Panc1 (cell line): ENCODE measurements at regions not wholly inside any gene's neighbourhood (a gene's known extent, or its start where the extent isn't known, plus 50 kb on each side); places are given as distances from the start of the nearest gene placed in this dataset.

Experiments
- ATAC-seq: fragments of 200-7000 bp; cut with Tn5 transposase; 2 replicates; pipeline ENCODE4 v1.9.1; 2020; ENCODE audit warnings: mild to moderate bottlenecking, moderate library complexity
- BruUV-seq: library from RNA; stranded (reverse); fragments of 400-500 nt; replicated peaks from 2 replicates; lab custom pipeline; 2021; lab: Mats Ljungman, UMichigan
- CTCF ChIA-PET: fragments of 300-600 bp; sonication (Branson Sonifier 250); formaldehyde crosslinking; loops from one replicate; lab custom pipeline; 2022; ENCODE audit warnings: antibody characterized with exemption; lab: Charles Lee
- POLR2A ChIA-PET: fragments of 300-600 bp; sonication (Branson Sonifier 250); formaldehyde crosslinking; loops from one replicate; lab custom pipeline; 2022; ENCODE audit warnings: antibody characterized with exemption; lab: Charles Lee
- DNase-seq: peaks from one replicate; pipeline ENCODE4 v3.0.0-alpha.2; 2010; ENCODE audit warnings: low read depth, low spot score
- H3K27ac ChIP-seq: 2 replicates; pipeline ENCODE4 v1.5.1; 2011; ENCODE audit warnings: mild to moderate bottlenecking, low read length, inconsistent platforms
- H3K27me3 ChIP-seq: fragments of 200-500 bp; sonication (Bioruptor generic); 2 replicates; pipeline ENCODE4 v1.6.0; 2014; ENCODE audit warnings: low read length, inconsistent platforms; ENCODE audit not compliant: control insufficient read depth, insufficient read depth
- H3K36me3 ChIP-seq: fragments of 200-500 bp; sonication (Bioruptor generic); 2 replicates; pipeline ENCODE4 v1.5.1; 2014; ENCODE audit warnings: inconsistent platforms, mild to moderate bottlenecking, low read length, moderate library complexity; ENCODE audit not compliant: control insufficient read depth, insufficient read depth
- H3K4me1 ChIP-seq: 2 replicates; pipeline ENCODE4 v1.5.1; 2011; ENCODE audit warnings: inconsistent platforms, mild to moderate bottlenecking, low read length, moderate library complexity; ENCODE audit not compliant: control insufficient read depth, insufficient read depth
- H3K4me3 ChIP-seq, 2 experiments: 2 replicates each; pipeline ENCODE4 v1.5.1; 2011 to 2012; ENCODE audit warnings: low read depth in 2 of 2, low read length in 2 of 2, mild to moderate bottlenecking in 2 of 2, inconsistent platforms in 1 of 2, moderate library complexity in 1 of 2
- H3K9me3 ChIP-seq: fragments of 200-500 bp; sonication (Bioruptor generic); 2 replicates; pipeline ENCODE4 v1.5.1; 2014; ENCODE audit warnings: low read depth, mild to moderate bottlenecking, inconsistent platforms, low read length, moderate library complexity; ENCODE audit not compliant: control insufficient read depth, insufficient read depth
- CTCF ChIP-seq: fragments of 450-650 bp; IDR thresholded peaks from 2 replicates; pipeline ENCODE4 v1.5.1; 2017; ENCODE audit warnings: mild to moderate bottlenecking
- POLR2AphosphoS5 ChIP-seq: IDR thresholded peaks from 2 replicates; pipeline ENCODE4 v1.6.1; 2012; ENCODE audit warnings: mild to moderate bottlenecking, low read depth, low read length, moderate library complexity
- SIN3A ChIP-seq: IDR thresholded peaks from 2 replicates; pipeline ENCODE4 v1.6.1; 2012; ENCODE audit warnings: low read depth, mild to moderate bottlenecking, low read length, moderate library complexity, borderline replicate concordance; ENCODE audit not compliant: insufficient read depth
- TCF7L2 ChIP-seq: IDR thresholded peaks from 2 replicates; pipeline ENCODE4 v1.6.1; 2011; ENCODE audit warnings: mild to moderate bottlenecking, low read depth, low read length, inconsistent platforms
- in situ Hi-C: cut with HindIII; loops from 2 replicates; pipeline ENCODE4 v1.10.0; 2016; ENCODE audit warnings: low sequenced_read_pairs, low pct_unique_long_range_greater_than_20kb
- intact Hi-C: fragments of 100-400 bp; cut with micrococcal nuclease; formaldehyde crosslinking; loops from one replicate; pipeline ENCODE4 v1.10.0; 2022; ENCODE audit not compliant: unreplicated experiment
- TF ChIP-seq, protein P1 (sequence below), 2 experiments: IDR thresholded peaks; 2 replicates each; pipeline ENCODE4 v1.6.1; 2011 to 2012; ENCODE audit warnings: low read depth in 2 of 2, control low read depth in 1 of 2, low read length in 1 of 2, mild to moderate bottlenecking in 1 of 2, moderate library complexity in 1 of 2; ENCODE audit not compliant: insufficient read depth in 1 of 2

GRCh38 chr11:71334191-71334590 is 81.8 kb upstream of the SHANK2 start:
- CTCF ChIA-PET = no interaction called here

DNA sequence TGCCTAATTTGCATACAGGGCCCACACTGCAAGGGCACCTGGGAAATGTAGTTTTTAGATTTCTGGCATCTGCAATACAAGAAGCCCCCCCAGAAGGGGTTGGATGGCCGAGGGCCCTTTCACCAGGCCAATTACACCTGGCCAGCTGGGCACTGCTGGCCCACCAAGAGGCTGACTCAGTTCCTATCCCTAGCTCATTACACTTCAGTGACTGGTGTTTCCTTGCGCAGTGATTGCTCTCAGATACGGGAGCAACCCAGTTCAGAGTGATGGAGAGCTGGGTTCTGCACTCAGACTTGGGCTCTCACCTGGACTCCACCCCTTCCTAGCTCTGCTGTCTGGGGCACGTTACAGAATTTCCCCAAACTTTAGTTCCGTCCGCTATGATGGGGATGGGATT is 81.1 kb upstream of the SHANK2 start:
- peaks cover 2% of the 10 kb centered on the region; the same call in 1 of the 2 replicates for H3K27me3 ChIP-seq
- no peaks in the 10 kb centered on the region for H3K36me3 ChIP-seq
- H3K9me3 ChIP-seq = no peaks in the 10 kb centered on the region
- in situ Hi-C loops = no loop called here
- TF ChIP-seq, protein P1, sequence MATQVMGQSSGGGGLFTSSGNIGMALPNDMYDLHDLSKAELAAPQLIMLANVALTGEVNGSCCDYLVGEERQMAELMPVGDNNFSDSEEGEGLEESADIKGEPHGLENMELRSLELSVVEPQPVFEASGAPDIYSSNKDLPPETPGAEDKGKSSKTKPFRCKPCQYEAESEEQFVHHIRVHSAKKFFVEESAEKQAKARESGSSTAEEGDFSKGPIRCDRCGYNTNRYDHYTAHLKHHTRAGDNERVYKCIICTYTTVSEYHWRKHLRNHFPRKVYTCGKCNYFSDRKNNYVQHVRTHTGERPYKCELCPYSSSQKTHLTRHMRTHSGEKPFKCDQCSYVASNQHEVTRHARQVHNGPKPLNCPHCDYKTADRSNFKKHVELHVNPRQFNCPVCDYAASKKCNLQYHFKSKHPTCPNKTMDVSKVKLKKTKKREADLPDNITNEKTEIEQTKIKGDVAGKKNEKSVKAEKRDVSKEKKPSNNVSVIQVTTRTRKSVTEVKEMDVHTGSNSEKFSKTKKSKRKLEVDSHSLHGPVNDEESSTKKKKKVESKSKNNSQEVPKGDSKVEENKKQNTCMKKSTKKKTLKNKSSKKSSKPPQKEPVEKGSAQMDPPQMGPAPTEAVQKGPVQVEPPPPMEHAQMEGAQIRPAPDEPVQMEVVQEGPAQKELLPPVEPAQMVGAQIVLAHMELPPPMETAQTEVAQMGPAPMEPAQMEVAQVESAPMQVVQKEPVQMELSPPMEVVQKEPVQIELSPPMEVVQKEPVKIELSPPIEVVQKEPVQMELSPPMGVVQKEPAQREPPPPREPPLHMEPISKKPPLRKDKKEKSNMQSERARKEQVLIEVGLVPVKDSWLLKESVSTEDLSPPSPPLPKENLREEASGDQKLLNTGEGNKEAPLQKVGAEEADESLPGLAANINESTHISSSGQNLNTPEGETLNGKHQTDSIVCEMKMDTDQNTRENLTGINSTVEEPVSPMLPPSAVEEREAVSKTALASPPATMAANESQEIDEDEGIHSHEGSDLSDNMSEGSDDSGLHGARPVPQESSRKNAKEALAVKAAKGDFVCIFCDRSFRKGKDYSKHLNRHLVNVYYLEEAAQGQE (IDR thresholded peaks at IDR 0.05; ENCODE audit: insufficient read depth in 1 of 2, low read depth in 2 of 2, low read length in 1 of 2) = no peak
- intact Hi-C loops = no loop called here
- ChIA-PET CTCF (no interaction called here), POLR2A (no interaction called here)
- no peak for ATAC-seq
- no peak overlapping the region for H3K27ac ChIP-seq
- DNase-seq = no peak
- no peak overlapping the region for H3K4me3 ChIP-seq
- no TSS peak for BruUV-seq
- no peaks in the 10 kb centered on the region for H3K4me1 ChIP-seq

More at GRCh38 chr11:71334191-71334590, 81.8 kb upstream of the SHANK2 start:
- no peaks in the 10 kb centered on the region for H3K4me1 ChIP-seq
- ATAC-seq (no peak), DNase-seq (no peak)
- no peak overlapping the region for H3K4me3 ChIP-seq
- no peak overlapping the region for H3K27ac ChIP-seq
- H3K36me3 ChIP-seq = no peaks in the 10 kb centered on the region
- TF ChIP-seq, protein P1 (IDR thresholded peaks at IDR 0.05; ENCODE audit: insufficient read depth in 1 of 2, low read depth in 2 of 2, low read length in 1 of 2) = no peak
- no peak for TF ChIP-seq CTCF
- POLR2A ChIA-PET = no interaction called here
- intact Hi-C loops (no loop called here), in situ Hi-C loops (no loop called here)
- peaks cover 2% of the 10 kb centered on the region; the same call in 1 of the 2 replicates for H3K27me3 ChIP-seq
- BruUV-seq = no TSS peak
- no peaks in the 10 kb centered on the region for H3K9me3 ChIP-seq

DNA sequence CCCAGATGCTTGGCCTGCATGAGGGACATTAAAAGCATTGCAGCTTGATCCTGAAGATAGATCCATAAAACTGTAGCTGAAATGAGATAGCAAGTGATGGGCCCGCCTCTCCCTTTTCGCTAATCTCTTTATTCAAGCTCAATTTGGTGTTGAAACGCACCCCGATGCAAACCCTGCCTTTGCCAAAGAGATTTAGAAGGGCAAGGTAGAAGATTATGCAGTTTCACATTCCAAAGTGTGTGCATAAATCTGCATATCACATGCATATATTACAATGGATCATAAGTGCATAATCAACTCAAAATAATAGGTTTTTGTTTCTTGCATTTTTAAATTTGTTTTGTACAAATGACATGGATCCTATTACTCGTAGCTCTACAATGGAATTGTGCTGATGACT is 80.1 kb upstream of the SHANK2 start:
- BruUV-seq = no TSS peak
- ChIA-PET POLR2A (no interaction called here), CTCF (no interaction called here)
- no peak overlapping the region for H3K27ac ChIP-seq
- no peak for DNase-seq
- H3K9me3 ChIP-seq = no peaks in the 10 kb centered on the region
- no peak overlapping the region for H3K4me3 ChIP-seq
- intact Hi-C loops = no loop called here
- no peak for TF ChIP-seq CTCF
- TF ChIP-seq POLR2AphosphoS5 = no peak
- TF ChIP-seq TCF7L2 = no peak
- TF ChIP-seq, protein P1 (IDR thresholded peaks at IDR 0.05; ENCODE audit: insufficient read depth in 1 of 2, low read depth in 2 of 2, low read length in 1 of 2) = no peak
- TF ChIP-seq SIN3A = no peak
- H3K36me3 ChIP-seq = no peaks in the 10 kb centered on the region
- in situ Hi-C loops = no loop called here
- no peak for ATAC-seq
- peaks cover 2% of the 10 kb centered on the region; the same call in 1 of the 2 replicates for H3K27me3 ChIP-seq
- no peaks in the 10 kb centered on the region for H3K4me1 ChIP-seq
